Coronary artery (tissue), 2 donors: ENCODE measurements at regions not wholly inside any gene's neighbourhood (a gene's known extent, or its start where the extent isn't known, plus 50 kb on each side); places are given as distances from the start of the nearest gene placed in this dataset.

Source experiments
- DNase-seq: peaks from one replicate; pipeline ENCODE4 v3.0.0-alpha.2; 2017; ENCODE audit warnings: low spot score
- H3K27ac ChIP-seq, 2 donors: fragments of 200-600 bp; sonication (generic); one replicate each; pipeline ENCODE4 v1.5.1; 2016 to 2019
- H3K4me3 ChIP-seq: fragments of 200-600 bp; sonication (generic); 2 replicates; pipeline ENCODE4 v1.5.1; 2016; ENCODE audit warnings: mild to moderate bottlenecking, moderate library complexity
- CTCF ChIP-seq: fragments of 200-600 bp; sonication (generic); IDR thresholded peaks from one replicate; pipeline ENCODE4 v1.5.1; 2019; ENCODE audit warnings: antibody characterized with exemption

GRCh38 chr18:47720741-47721140, 209.7 kb downstream of the SMAD2 start:
- H3K27ac ChIP-seq = no peak overlapping the region
- no peak for TF ChIP-seq CTCF
- peak; percentile 36 for DNase-seq
- H3K4me3 ChIP-seq = no peak overlapping the region

DNA sequence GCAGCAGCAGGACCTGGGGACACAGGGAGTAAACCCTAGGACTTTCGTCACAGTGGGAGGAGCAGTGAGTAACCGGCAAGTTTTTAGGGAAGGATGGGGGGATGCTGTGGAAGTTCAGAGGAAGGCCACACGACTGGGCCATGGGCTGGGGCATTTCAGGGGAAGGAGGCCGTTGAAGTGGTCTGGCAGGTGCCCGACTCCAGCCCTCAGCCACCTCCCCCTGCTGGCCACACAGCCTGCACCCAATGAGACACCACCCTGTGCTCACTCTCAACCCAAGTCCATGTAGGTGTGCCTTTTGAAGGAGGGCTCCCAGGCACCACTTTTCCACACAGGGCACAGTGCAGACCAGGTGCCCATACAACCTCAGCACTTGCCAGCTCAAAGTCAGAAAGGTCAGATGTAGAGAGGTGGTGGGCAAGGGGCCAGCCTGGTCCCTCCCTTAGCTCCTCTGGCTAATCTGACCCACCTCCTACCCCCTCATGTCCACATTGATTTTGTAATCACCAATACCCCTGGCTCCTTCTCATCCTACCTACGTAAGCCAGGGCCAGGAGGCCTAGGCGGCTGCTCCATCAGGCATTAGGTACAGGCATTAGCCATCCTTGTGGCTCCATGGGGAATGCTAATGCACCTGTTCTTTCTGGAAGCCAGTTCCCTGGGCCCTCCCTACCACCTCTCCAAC, 211.2 kb downstream of the SMAD2 start:
- no peak for TF ChIP-seq CTCF
- peak; percentile 58 for DNase-seq
- H3K4me3 ChIP-seq = no peak overlapping the region
- no peak overlapping the region for H3K27ac ChIP-seq

- no peak for TF ChIP-seq CTCF
Observed at GRCh38 chr18:47718646-47719045, 211.8 kb downstream of the SMAD2 start.

GRCh38 chr18:47717257-47717656, 213.2 kb downstream of the SMAD2 start:
- H3K4me3 ChIP-seq = no peak overlapping the region
- no peak for TF ChIP-seq CTCF
- no peak overlapping the region for H3K27ac ChIP-seq
- peak; percentile 9 for DNase-seq

More at GRCh38 chr18:47718646-47719045, 211.8 kb downstream of the SMAD2 start:
- peak; percentile 41 for DNase-seq
- no peak overlapping the region for H3K4me3 ChIP-seq
- H3K27ac ChIP-seq = no peak overlapping the region

DNA sequence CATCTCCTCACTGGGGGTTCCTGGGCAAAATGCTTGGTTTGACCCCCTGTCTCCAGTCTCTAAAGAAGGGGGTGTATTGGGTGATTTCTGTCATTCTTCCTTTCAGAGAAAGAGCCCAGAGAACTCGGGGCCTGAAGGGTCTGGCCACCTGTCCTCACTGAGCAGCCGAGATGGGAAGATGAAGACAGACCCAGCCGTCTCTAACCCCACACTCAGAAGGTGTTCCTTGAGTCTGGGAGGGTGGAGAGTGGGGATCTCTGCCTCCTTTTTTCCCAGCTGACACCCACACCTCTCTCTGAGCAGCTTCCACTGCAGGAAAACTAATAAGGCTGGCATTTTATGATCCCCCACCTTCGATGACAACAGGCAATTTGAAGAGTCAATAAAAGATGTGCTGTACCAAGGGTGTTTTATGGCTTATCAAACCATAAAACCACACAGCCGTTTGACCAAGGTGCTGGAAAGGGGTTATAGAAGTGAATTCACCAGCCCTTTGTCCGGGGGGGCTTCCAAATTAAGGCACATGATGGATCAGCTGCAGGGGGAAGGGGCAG, 213.8 kb downstream of the SMAD2 start:
- TF ChIP-seq CTCF = no peak
- no peak for DNase-seq
- Histone ChIP-seq H3K4me3 (no peak overlapping the region), H3K27ac (no peak overlapping the region)

GRCh38 chr18:47710451-47710850, 220.0 kb downstream of the SMAD2 start:
- DNase-seq = no peak
- Histone ChIP-seq H3K27ac (no peak overlapping the region), H3K4me3 (no peak overlapping the region)
- TF ChIP-seq CTCF = no peak

- DNase-seq = no peak
- no peak for TF ChIP-seq CTCF
Observed at GRCh38 chr18:47709556-47709955, 220.9 kb downstream of the SMAD2 start.

More at GRCh38 chr18:47709556-47709955, 220.9 kb downstream of the SMAD2 start:
- no peak overlapping the region for H3K4me3 ChIP-seq
- H3K27ac ChIP-seq = no peak overlapping the region
